ENCODE measurements at regions not wholly inside any gene's neighbourhood (a gene's known extent, or its start where the extent isn't known, plus 50 kb on each side); places are given as distances from the start of the nearest gene placed in this dataset.

- Histone ChIP-seq H2AK9ac (replicated peaks; ENCODE audit: low read depth, low read length, poor library complexity) (no peak overlapping the region), H2BK15ac (ENCODE audit: low read depth, low read length) (no peak overlapping the region), H3K14ac (replicated peaks; ENCODE audit: low read depth, low read length) (no peak overlapping the region), H2BK20ac (ENCODE audit: low read depth, low read length) (no peak overlapping the region), H4K20me1 (ENCODE audit: insufficient read depth, low read length) (no peaks in the 10 kb centered on the region), H2AK5ac (ENCODE audit: low read depth, low read length) (no peak overlapping the region), H3K4me1 (ENCODE audit: control insufficient read depth, insufficient read depth, low read length) (peaks cover 10% of the 10 kb centered on the region), H3K79me1 (ENCODE audit: low read depth in 1 of 2, low read length in 2 of 2) (no peaks in the 10 kb centered on the region), H3K18ac (ENCODE audit: low read depth, low read length) (no peak overlapping the region), H3K56ac (ENCODE audit: extremely low read depth, insufficient read depth, low read length) (no peak overlapping the region), H2BK120ac (ENCODE audit: low read depth, low read length) (no peak overlapping the region), H3K4ac (ENCODE audit: low read depth, low read length) (no peak overlapping the region), H3K27me3 (ENCODE audit: control insufficient read depth, insufficient read depth, low read length) (no peaks in the 10 kb centered on the region), H4K91ac (ENCODE audit: insufficient read depth, low read depth, low read length) (no peak overlapping the region), H3K9me3 (ENCODE audit: control insufficient read depth, insufficient read depth, low read length) (no peaks in the 10 kb centered on the region), H3K27ac (ENCODE audit: insufficient read depth, low read length) (no peak overlapping the region), H3K36me3 (ENCODE audit: control insufficient read depth, insufficient read depth, low read length) (no peaks in the 10 kb centered on the region), H3K4me3 (ENCODE audit: insufficient read depth, low read depth, low read length) (no peak overlapping the region), H4K5ac (ENCODE audit: low read depth, low read length) (no peak overlapping the region), H2AFZ (replicated peaks; ENCODE audit: low read length, poor library complexity) (no peak overlapping the region), H3K4me2 (ENCODE audit: low read depth, low read length) (no peak overlapping the region), H3K9me1 (ENCODE audit: insufficient read depth, low read length) (peaks cover 8% of the 10 kb centered on the region), H4K8ac (ENCODE audit: low read depth in 2 of 2, low read length in 2 of 2) (no peak overlapping the region), H3K23ac (ENCODE audit: low read depth, low read length) (no peak overlapping the region), H3K9ac (ENCODE audit: low read depth, low read length) (no peak overlapping the region), H2BK5ac (ENCODE audit: low read depth, low read length, poor library complexity, severe bottlenecking) (no peak overlapping the region)
- no peak for ATAC-seq (ENCODE audit: low read depth)
- in situ Hi-C loops (cut with MboI; ENCODE audit: low sequenced_read_pairs) (no loop called here), intact Hi-C loops (cut with micrococcal nuclease) (no loop called here), dilution Hi-C loops (cut with HindIII; ENCODE audit: low sequenced_read_pairs, unreplicated experiment) (no loop called here)
- ChIA-PET CTCF (no interaction called here), POLR2A (ENCODE audit: unreplicated experiment) (no interaction called here)
- DNase-seq, result no peak
- no peak for TF ChIP-seq RCOR1 (IDR thresholded peaks at IDR 0.05; ENCODE audit: insufficient replicate concordance, low read length)
- no peak for TF ChIP-seq USF2 (IDR thresholded peaks at IDR 0.05; ENCODE audit: low read depth, low read length)
- no peak for TF ChIP-seq POLR2A (IDR thresholded peaks at IDR 0.05; ENCODE audit: low read depth, low read length)
- no TSS peak for BruUV-seq (replicated peaks)
- no CpG with 5 or more reads among the region's 4 CpGs for WGBS, 2 experiments (ENCODE audit: extremely low coverage in 2 of 2, insufficient read length in 1 of 2)
Measured at GRCh38 chr20:11448554-11448953, 469.1 kb upstream of the BTBD3 start.
